HG03175 (cell line): ENCODE measurements at regions not wholly inside any gene's neighbourhood (a gene's known extent, or its start where the extent isn't known, plus 50 kb on each side); places are given as distances from the start of the nearest gene placed in this dataset.

Experiments
- ATAC-seq: cut with Tn5 transposase; IDR thresholded peaks from one replicate; pipeline ENCODE4 v1.9.1; 2021; ENCODE audit warnings: mild to moderate bottlenecking, moderate library complexity; ENCODE audit not compliant: unreplicated experiment

DNA sequence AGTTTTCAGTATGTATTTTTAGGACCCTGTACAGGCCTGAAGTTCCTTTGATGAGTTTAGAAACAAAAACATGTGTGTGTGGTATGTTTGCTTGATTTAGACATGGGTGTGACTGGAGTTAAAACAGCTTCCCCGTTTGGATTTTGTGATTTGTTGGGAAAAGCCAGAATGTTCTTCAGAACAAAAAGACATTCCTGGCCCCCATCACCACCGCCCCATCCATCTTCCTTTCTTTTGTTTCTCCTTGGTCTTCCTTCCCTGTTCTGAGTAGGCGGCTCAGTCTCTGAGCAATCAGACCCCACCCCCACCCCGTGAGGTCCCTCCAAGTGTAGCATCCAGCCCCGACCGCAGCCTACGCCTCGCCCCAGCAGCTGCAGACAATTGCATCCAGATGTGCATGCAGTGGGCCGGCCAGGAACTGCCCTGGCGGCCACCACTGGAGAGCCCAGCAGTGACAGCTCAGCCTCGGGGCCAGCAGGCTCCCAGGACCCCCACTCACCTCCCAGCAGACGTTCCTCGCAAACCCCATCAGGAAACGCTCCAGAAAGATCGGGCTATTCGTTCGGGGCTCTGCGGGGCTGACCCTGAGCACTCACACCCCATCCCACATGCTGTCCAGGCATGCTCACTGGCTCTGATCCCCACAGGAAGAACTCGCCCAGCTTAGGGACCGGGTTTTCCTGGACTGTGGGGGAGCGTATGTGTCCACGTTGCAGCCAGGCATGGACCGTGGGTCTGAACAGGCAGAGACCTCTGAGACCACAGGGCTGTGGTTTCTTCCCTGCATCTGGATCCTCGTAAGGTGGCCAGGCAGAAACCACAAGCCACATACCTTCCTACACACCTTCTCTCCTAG lies 99.8 kb upstream of the CDH5 start:
- no peak for ATAC-seq

- ATAC-seq = no peak
These were observed 100.8 kb upstream of the CDH5 start for GRCh38 chr16:66265556-66266141.

GRCh38 chr16:66265048-66265415 lies 101.5 kb upstream of the CDH5 start:
- ATAC-seq = no peak

- ATAC-seq = no peak
These were observed 102.0 kb upstream of the CDH5 start for GRCh38 chr16:66264311-66265047.

DNA sequence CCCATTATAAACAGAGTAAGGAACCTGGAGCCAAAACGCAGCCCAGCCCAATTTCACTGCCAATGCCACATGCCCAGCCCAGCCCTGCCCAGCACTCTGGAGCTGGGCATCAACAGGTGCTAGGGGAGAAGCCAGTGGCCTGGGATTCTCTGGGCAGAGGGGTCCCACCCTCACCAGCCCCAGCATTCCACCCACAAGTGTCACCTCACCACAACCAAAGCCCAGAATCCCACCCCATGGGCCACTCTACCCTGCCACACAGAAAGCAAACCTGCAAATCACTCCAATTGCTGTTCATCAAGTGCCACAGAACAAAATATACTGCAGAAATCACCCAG lies 102.5 kb upstream of the CDH5 start:
- no peak for ATAC-seq

DNA sequence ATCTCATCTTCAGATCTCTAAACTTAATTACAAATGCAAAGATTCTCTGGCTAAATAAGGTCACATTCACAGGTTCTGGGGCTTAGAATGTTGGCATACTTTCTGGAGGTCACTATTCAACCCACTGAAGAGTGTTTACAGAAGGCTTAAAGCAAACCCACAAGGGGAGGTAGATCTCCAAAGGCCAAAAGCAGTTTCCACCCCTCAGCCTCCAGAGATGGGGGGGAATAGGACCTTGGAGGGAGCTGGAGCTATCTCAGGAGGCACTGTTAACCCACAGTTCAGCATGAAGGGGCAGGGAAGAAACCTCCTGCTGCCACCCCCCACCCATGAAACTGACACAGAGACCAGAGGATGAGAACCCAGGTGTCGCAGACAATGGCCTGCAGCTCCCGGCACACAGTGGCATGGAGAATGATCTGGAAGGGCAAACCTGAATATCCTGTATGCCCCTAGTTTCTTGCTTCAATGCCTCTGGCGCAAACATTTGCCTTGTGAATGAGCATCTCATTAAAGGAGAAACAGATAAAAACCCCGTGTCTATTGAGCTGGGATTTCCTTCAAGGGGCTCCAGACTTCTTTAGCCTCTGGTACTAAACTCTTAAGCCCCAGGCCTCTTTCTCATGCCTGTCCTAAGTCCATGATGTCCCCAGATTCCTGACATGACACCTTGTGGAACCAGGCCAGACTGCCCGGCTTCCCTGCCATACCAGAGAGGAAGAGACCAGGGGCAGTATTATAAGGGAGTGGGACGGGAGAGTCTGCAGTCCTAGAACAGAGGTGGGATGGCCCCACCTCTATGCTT lies 103.1 kb upstream of the CDH5 start:
- no peak for ATAC-seq

GRCh38 chr16:66262253-66263167 lies 104.0 kb upstream of the CDH5 start:
- ATAC-seq = no peak

GRCh38 chr16:66261826-66262225 lies 104.7 kb upstream of the CDH5 start:
- ATAC-seq = no peak

DNA sequence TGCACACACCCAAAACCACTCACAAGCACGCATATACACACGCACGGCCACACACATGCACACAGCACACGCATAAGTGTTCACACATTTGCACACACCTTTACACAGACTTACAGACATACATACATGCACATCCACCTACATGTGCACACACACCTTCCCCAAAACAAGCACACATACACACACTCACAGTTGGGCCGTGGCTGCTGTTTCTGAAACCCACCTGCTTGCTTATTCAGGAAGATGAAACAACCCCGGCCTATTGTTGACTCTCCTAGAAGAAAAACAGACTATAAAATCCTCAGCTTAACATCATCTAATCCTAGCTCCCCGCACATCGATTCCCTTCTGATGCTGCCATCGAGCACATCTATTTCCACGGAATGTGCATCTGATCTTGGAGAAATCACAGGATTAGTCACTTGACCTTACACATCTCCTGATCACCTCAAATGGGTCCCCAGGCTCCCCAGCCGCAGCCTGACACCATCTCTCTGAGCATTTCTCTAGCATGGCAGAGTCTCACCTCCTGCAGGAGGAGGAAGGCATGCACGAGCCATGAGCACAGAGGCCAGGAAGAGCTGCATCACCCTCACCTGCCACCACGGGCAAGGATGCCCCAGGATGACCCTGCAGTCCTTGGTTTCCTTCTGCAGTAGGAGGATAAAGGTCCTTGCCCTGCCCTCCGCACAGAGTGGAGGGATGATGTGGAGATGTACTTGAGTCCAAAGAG lies 105.8 kb upstream of the CDH5 start:
- ATAC-seq = no peak

GRCh38 chr16:66258916-66259845 lies 107.3 kb upstream of the CDH5 start:
- ATAC-seq = no peak

- ATAC-seq = no peak
These were observed 109.6 kb upstream of the CDH5 start for GRCh38 chr16:66256919-66257318.

- no peak for ATAC-seq
These were observed 110.8 kb upstream of the CDH5 start for GRCh38 chr16:66255647-66256046.

- ATAC-seq = no peak
These were observed 111.7 kb upstream of the CDH5 start for GRCh38 chr16:66254751-66255150.

DNA sequence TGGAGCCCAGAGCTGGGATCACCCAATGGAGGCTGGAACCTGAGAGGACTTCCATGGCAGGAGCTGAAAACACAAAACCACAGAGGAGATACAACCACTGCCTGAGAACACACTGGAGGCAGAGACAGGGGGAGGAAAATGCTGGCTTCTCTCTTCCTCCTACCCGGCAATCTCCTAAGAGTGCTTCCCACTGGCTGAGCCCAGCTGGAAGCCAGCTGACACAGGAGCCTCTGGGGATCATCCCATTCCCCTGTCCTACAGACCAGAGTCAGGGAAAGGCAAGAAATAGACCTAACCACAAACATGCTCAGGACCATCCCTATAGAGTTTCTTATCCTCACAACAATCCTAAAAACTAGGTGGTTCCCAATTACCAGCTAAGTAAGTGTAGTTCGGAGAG lies 112.4 kb upstream of the CDH5 start:
- ATAC-seq = no peak

DNA sequence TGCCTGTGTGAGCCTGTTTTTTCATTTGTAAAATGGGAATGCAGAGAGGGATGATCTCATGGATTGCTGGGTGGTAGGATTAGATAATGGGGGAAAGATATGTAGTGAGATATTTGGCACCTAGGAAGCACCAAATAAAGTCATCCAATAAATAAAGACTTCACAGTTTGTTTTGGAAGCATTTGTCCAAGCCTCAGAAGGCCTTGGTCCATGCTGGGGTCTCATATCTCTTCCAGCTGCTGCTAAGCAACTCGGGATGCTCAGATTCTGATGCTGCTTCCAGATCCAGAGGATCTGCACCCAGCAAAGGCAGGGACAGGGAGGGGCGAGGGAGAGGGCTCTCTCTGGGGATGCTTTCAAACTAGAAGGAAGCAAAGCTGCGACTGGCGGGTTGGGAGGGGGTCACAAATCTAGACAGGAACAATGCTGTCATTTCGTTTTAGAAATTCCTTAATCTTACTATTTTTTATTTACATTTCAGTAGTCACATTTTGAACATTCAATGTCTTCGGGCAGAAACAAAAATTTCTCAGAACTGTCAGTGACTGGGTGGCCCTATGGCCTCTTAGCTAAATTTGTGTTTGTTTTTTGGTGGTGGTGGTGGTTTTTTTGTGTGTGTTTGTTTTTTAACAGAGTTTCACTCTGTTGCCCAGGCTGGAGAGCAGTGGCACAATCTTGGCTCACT lies 114.9 kb upstream of the CDH5 start:
- ATAC-seq = no peak

DNA sequence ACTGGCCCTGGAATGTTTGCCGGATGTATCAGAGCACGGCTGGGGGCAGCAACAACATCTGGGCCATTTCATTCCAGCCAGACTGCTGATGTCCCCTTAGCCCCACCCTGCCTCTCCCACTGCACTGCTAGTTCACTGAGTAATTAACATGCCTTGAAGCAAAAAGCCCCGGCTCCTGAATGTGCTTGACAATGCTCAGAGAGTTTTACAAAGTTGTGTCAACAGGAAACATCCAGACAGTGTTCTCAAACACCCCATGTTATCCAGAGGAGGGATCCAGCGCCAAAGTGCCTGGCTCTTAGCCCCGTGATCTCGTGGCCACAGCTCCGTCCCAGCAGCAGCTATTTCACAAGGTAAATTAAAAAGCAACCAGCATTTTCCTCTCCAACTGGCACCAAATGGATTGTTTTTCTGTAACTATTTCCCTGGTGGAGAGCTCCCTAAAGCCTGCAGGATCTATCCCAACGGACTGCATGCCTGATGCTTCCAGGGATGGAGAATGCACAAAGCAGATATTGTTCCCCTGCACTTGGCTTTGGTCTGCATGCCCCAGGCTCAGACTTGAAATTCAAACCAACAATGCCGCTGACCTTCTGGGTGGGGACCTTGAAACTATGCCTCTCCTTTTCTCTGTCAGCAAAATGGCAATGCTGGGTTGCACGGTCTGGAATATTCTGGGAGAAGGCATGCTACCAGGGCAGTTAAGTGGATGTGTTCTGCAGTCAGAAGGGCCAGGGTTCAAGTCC lies 115.6 kb upstream of the CDH5 start:
- ATAC-seq = no peak
